WTC11 (cell line): ENCODE measurements at regions not wholly inside any gene's neighbourhood (a gene's known extent, or its start where the extent isn't known, plus 50 kb on each side); places are given as distances from the start of the nearest gene placed in this dataset.

Experiments
- ATAC-seq: fragments of 200-7000 bp; cut with Tn5 transposase; 2 replicates; pipeline ENCODE4 v1.10.0; 2021; ENCODE audit warnings: mild to moderate bottlenecking, moderate library complexity
- CTCF ChIA-PET: fragments of 300-600 bp; sonication (Branson Sonifier 250); formaldehyde crosslinking; loops from one replicate; lab custom pipeline; 2021; ENCODE audit warnings: antibody characterized with exemption; lab: Charles Lee
- POLR2A ChIA-PET: fragments of 350-600 bp; sonication (Branson Sonifier 250); formaldehyde crosslinking; loops from one replicate; lab custom pipeline; 2021; ENCODE audit warnings: antibody characterized with exemption; lab: Charles Lee
- DNase-seq: peaks from one replicate; pipeline ENCODE4 v3.0.0; 2021; ENCODE audit warnings: low spot score
- H3K27ac Mint-ChIP-seq: 2 replicates; pipeline ENCODE4 v1.8.0; 2021; ENCODE audit warnings: mixed read lengths
- H3K27me3 Mint-ChIP-seq: 2 replicates; pipeline ENCODE4 v1.8.0; 2021; ENCODE audit warnings: low read depth, mild to moderate bottlenecking, moderate library complexity, mixed read lengths
- H3K36me3 Mint-ChIP-seq: 2 replicates; pipeline ENCODE4 v1.8.0; 2021; ENCODE audit warnings: mixed read lengths
- H3K4me1 Mint-ChIP-seq: 2 replicates; pipeline ENCODE4 v1.8.0; 2022; ENCODE audit warnings: mixed read lengths
- H3K4me3 Mint-ChIP-seq: 2 replicates; pipeline ENCODE4 v1.8.0; 2021; ENCODE audit warnings: mild to moderate bottlenecking, moderate library complexity, mixed read lengths
- H3K9me3 Mint-ChIP-seq: 2 replicates; pipeline ENCODE4 v1.8.0; 2021; ENCODE audit warnings: mixed read lengths
- ARID4B ChIP-seq: sonication (generic); formaldehyde crosslinking; IDR thresholded peaks from 2 replicates; pipeline ENCODE4 v1.8.0; 2023; ENCODE audit warnings: missing genetic modification reagents, mild to moderate bottlenecking, borderline replicate concordance
- ATF6 ChIP-seq: sonication (generic); formaldehyde crosslinking; IDR thresholded peaks from 2 replicates; pipeline ENCODE4 v1.8.1; 2023; ENCODE audit warnings: mild to moderate bottlenecking, missing genetic modification reagents
- CTCF ChIP-seq: fragments of 200-600 bp; IDR thresholded peaks from 2 replicates; pipeline ENCODE4 v1.8.0; 2022; ENCODE audit warnings: antibody characterized with exemption
- E2F5 ChIP-seq: sonication (generic); formaldehyde crosslinking; IDR thresholded peaks from 2 replicates; pipeline ENCODE4 v1.8.1; 2022; ENCODE audit warnings: mild to moderate bottlenecking, moderate library complexity, missing genetic modification reagents
- IRF2 ChIP-seq: sonication (generic); formaldehyde crosslinking; IDR thresholded peaks from 2 replicates; pipeline ENCODE4 v1.8.0; 2022; ENCODE audit warnings: low read depth, missing genetic modification reagents, borderline replicate concordance
- NR3C1 ChIP-seq: sonication (generic); formaldehyde crosslinking; conservative IDR thresholded peaks from 2 replicates; pipeline ENCODE4 v1.8.1; 2023; ENCODE audit warnings: low read depth, mild to moderate bottlenecking, missing genetic modification reagents
- USF1 ChIP-seq: sonication (generic); formaldehyde crosslinking; IDR thresholded peaks from 2 replicates; pipeline ENCODE4 v1.8.0; 2022; ENCODE audit warnings: mild to moderate bottlenecking, missing genetic modification reagents
- ZBTB21 ChIP-seq: sonication (generic); formaldehyde crosslinking; IDR thresholded peaks from 2 replicates; pipeline ENCODE4 v1.8.1; 2023; ENCODE audit warnings: mild to moderate bottlenecking, missing genetic modification reagents, borderline replicate concordance
- ZBTB43 ChIP-seq: sonication (generic); formaldehyde crosslinking; IDR thresholded peaks from 2 replicates; pipeline ENCODE4 v1.8.1; 2023; ENCODE audit warnings: mild to moderate bottlenecking, missing genetic modification reagents
- ZNF138 ChIP-seq: sonication (generic); formaldehyde crosslinking; conservative IDR thresholded peaks from 2 replicates; pipeline ENCODE4 v1.8.1; 2022; ENCODE audit warnings: mild to moderate bottlenecking, moderate library complexity, missing genetic modification reagents
- ZNF232 ChIP-seq: sonication (generic); formaldehyde crosslinking; IDR thresholded peaks from 2 replicates; pipeline ENCODE4 v1.8.0; 2022; ENCODE audit warnings: mild to moderate bottlenecking, missing genetic modification reagents
- ZNF263 ChIP-seq: sonication (generic); formaldehyde crosslinking; IDR thresholded peaks from 2 replicates; pipeline ENCODE4 v1.8.1; 2022; ENCODE audit warnings: low read depth, mild to moderate bottlenecking, moderate library complexity, missing genetic modification reagents
- ZNF423 ChIP-seq: fragments of 250-450 bp; sonication (Bioruptor Pico); IDR thresholded peaks from 2 replicates; pipeline ENCODE4 v2.1.2; 2022; ENCODE audit warnings: mild to moderate bottlenecking, moderate library complexity
- ZNF532 ChIP-seq: fragments of 250-450 bp; sonication (Bioruptor Pico); IDR thresholded peaks from 2 replicates; pipeline ENCODE4 v1.9.0; 2021; ENCODE audit warnings: mild to moderate bottlenecking, borderline replicate concordance

- CTCF ChIA-PET = no interaction called here
- 0 out of 2 replicates have a peak, but pooled peaks cover 3% of the 10 kb centered on the region for H3K4me1 Mint-ChIP-seq
- H3K4me3 Mint-ChIP-seq = no peak overlapping the region
- peaks cover 5% of the 10 kb centered on the region for H3K9me3 Mint-ChIP-seq
- H3K27ac Mint-ChIP-seq = no peak overlapping the region
- POLR2A ChIA-PET = no interaction called here
- no peak for DNase-seq
- H3K27me3 Mint-ChIP-seq = no peaks in the 10 kb centered on the region; the same call in 1 of the 2 replicates
- H3K36me3 Mint-ChIP-seq = no peaks in the 10 kb centered on the region
- ATAC-seq = no peak
- no peak for TF ChIP-seq ZBTB21
- no peak for TF ChIP-seq NR3C1
- TF ChIP-seq ZNF232 = no peak
- no peak for TF ChIP-seq USF1
- no peak for TF ChIP-seq CTCF
- TF ChIP-seq ZNF138 (CRISPR knock-in tag) = no peak
- TF ChIP-seq ARID4B (CRISPR knock-in tag) = no peak
- no peak for TF ChIP-seq IRF2 (CRISPR knock-in tag)
- no peak for TF ChIP-seq E2F5 (CRISPR knock-in tag)
Measured at GRCh38 chr13:31543190-31543589, 196.1 kb upstream of the RXFP2 start.

GRCh38 chr13:31545616-31546015, 193.7 kb upstream of the RXFP2 start:
- POLR2A ChIA-PET = no interaction called here
- ATAC-seq = no peak
- H3K36me3 Mint-ChIP-seq = no peaks in the 10 kb centered on the region
- CTCF ChIA-PET = no interaction called here
- H3K4me3 Mint-ChIP-seq = no peak overlapping the region
- no peaks in the 10 kb centered on the region for H3K4me1 Mint-ChIP-seq
- H3K27me3 Mint-ChIP-seq = no peaks in the 10 kb centered on the region; the same call in 1 of the 2 replicates
- no peak for DNase-seq
- no peak overlapping the region for H3K27ac Mint-ChIP-seq
- peaks cover 5% of the 10 kb centered on the region for H3K9me3 Mint-ChIP-seq
- TF ChIP-seq ZBTB43 (no peak), ZNF423 (CRISPR knock-in tag) (no peak), ARID4B (CRISPR knock-in tag) (no peak), ZNF263 (CRISPR knock-in tag) (no peak), ZNF532 (CRISPR knock-in tag) (no peak), ATF6 (CRISPR knock-in tag) (no peak), ZBTB21 (no peak)
